ENCODE measurements at regions not wholly inside any gene's neighbourhood (a gene's known extent, or its start where the extent isn't known, plus 50 kb on each side); places are given as distances from the start of the nearest gene placed in this dataset.
"Not testable (repeated sequence)": the region's sequence is repeated elsewhere in the genome, so short reads cannot be mapped to it uniquely, and the experiment has no call there.

DNA sequence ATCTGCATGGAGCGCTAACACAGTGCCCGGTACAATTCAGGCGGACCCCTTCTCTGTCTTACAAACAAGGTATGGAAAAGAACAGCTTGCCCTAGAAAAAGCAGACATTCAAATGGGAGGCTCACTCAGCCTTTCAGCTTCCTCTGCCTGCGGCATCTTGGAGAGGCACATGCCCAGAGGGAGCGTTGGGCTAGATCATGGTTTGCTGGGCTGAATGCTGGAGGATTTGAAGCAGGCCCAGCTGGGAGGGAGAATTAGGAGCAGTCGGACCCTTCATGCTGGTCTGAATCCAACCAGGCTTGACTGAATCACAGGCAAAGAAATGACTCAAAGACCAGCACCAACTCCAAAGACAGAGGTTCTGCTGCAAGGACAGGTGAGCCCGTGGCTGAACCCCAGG, 286.7 kb upstream of the FRG1 start:
- TF ChIP-seq, protein P1, sequence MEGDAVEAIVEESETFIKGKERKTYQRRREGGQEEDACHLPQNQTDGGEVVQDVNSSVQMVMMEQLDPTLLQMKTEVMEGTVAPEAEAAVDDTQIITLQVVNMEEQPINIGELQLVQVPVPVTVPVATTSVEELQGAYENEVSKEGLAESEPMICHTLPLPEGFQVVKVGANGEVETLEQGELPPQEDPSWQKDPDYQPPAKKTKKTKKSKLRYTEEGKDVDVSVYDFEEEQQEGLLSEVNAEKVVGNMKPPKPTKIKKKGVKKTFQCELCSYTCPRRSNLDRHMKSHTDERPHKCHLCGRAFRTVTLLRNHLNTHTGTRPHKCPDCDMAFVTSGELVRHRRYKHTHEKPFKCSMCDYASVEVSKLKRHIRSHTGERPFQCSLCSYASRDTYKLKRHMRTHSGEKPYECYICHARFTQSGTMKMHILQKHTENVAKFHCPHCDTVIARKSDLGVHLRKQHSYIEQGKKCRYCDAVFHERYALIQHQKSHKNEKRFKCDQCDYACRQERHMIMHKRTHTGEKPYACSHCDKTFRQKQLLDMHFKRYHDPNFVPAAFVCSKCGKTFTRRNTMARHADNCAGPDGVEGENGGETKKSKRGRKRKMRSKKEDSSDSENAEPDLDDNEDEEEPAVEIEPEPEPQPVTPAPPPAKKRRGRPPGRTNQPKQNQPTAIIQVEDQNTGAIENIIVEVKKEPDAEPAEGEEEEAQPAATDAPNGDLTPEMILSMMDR (IDR thresholded peaks at IDR 0.05) = not testable (repeated sequence)
- not testable (repeated sequence) for TF ChIP-seq EP300, POLR2A (IDR thresholded peaks at IDR 0.05)
